HepG2 (cell line): ENCODE measurements at regions not wholly inside any gene's neighbourhood (a gene's known extent, or its start where the extent isn't known, plus 50 kb on each side); places are given as distances from the start of the nearest gene placed in this dataset.

Experiments used
- ATAC-seq: fragments of 200-7000 bp; cut with Tn5 transposase; 3 replicates; pipeline ENCODE4 v1.9.1; 2020; ENCODE audit warnings: mild to moderate bottlenecking, moderate library complexity
- BruUV-seq: library from RNA; stranded (reverse); fragments of 400-500 nt; replicated peaks from 2 replicates; lab custom pipeline; 2021; lab: Mats Ljungman, UMichigan
- CTCF ChIA-PET: fragments of 300-600 bp; formaldehyde crosslinking; extraction: SDS; loops from one replicate; lab custom pipeline; 2021; ENCODE audit warnings: low total read pairs, inconsistent platforms, low intra/inter-chr PET ratio; lab: Yijun Ruan, JAX
- POLR2A ChIA-PET: fragments of 350-600 bp; sonication (Branson Sonifier 250); formaldehyde crosslinking; loops from one replicate; lab custom pipeline; 2020; ENCODE audit warnings: antibody characterized with exemption, inconsistent platforms; lab: Yijun Ruan, JAX
- DNase-seq: peaks from one replicate; pipeline ENCODE4 v3.0.0-alpha.2; 2015; ENCODE audit warnings: low spot score
- FAIRE-seq: peaks from 3 replicates; lab custom pipeline; 2011; peaks lifted over from hg19 to GRCh38; lab: Jason Lieb, UNC
- H2AFZ ChIP-seq: one replicate; pipeline ENCODE4 v1.6.1; 2011; ENCODE audit warnings: low read length, inconsistent platforms
- H3K27ac ChIP-seq: fragments of 300-600 bp; 3 replicates; pipeline ENCODE4 v1.8.0; 2011; ENCODE audit warnings: mixed run types, mild to moderate bottlenecking, mixed read lengths, low read length, inconsistent platforms; ENCODE audit not compliant: insufficient read depth; ENCODE audit errors: extremely low read length
- H3K27me3 ChIP-seq, 2 experiments: fragments of 200-600 bp in 1 of 2; 2 replicates in 1 of 2; 3 replicates in 1 of 2; pipeline versions ENCODE4 v1.6.0 to v1.8.0; 2011; ENCODE audit warnings: low read length in 2 of 2, mild to moderate bottlenecking in 2 of 2, moderate library complexity in 2 of 2, inconsistent platforms in 1 of 2; ENCODE audit not compliant: insufficient read depth in 2 of 2, control insufficient read depth in 1 of 2
- H3K36me3 ChIP-seq, 2 experiments: fragments of 200-600 bp in 1 of 2; replicated peaks in 1 of 2; 2 replicates in 1 of 2; 3 replicates in 1 of 2; pipeline versions ENCODE4 v1.5.1 to v1.8.0; 2011; ENCODE audit warnings: low read length in 2 of 2, inconsistent platforms in 1 of 2; ENCODE audit not compliant: insufficient read depth in 2 of 2, control insufficient read depth in 1 of 2
- H3K4me1 ChIP-seq: 2 replicates; pipeline ENCODE4 v1.5.1; 2012; ENCODE audit warnings: low read length, inconsistent platforms; ENCODE audit not compliant: insufficient read depth
- H3K4me2 ChIP-seq: 2 replicates; pipeline ENCODE4 v1.6.0; 2011; ENCODE audit warnings: low read depth, low read length, inconsistent platforms
- H3K4me3 ChIP-seq, 3 experiments: fragments of 200-600 bp in 1 of 3; sonication (generic), shearing (Covaris generic) in 1 of 3; replicated peaks in 1 of 3; 2 replicates each; pipeline ENCODE4 v1.5.1; 2011 to 2016; ENCODE audit warnings: low read length in 3 of 3, inconsistent platforms in 2 of 3, low read depth in 2 of 3, mild to moderate bottlenecking in 2 of 3, control low read depth in 1 of 3, mixed read lengths in 1 of 3; ENCODE audit not compliant: insufficient read depth in 1 of 3
- H3K79me2 ChIP-seq: one replicate; pipeline ENCODE4 v1.6.1; 2011; ENCODE audit warnings: low read length, inconsistent platforms; ENCODE audit not compliant: insufficient read depth
- H3K9ac ChIP-seq: 2 replicates; pipeline ENCODE4 v1.6.0; 2011; ENCODE audit warnings: mild to moderate bottlenecking, low read depth, low read length, inconsistent platforms; ENCODE audit not compliant: insufficient read depth
- H3K9me3 ChIP-seq: 2 replicates; pipeline ENCODE4 v1.5.1; 2012; ENCODE audit warnings: mild to moderate bottlenecking, low read length
- H4K20me1 ChIP-seq: 2 replicates; pipeline ENCODE4 v1.6.0; 2011; ENCODE audit warnings: inconsistent platforms, mild to moderate bottlenecking, low read length, moderate library complexity; ENCODE audit not compliant: insufficient read depth
- CEBPB ChIP-seq: IDR thresholded peaks from 2 replicates; pipeline ENCODE4 v1.6.1; 2011; ENCODE audit warnings: low read depth, low read length, improper control_type of control experiment, borderline replicate concordance
- IRX3 ChIP-seq: sonication (generic); formaldehyde crosslinking; IDR thresholded peaks from 2 replicates; pipeline ENCODE4 v1.8.1; 2023; ENCODE audit warnings: mild to moderate bottlenecking, low read depth, missing genetic modification reagents, borderline replicate concordance
- NFE2L1 ChIP-seq: sonication (generic); formaldehyde crosslinking; IDR thresholded peaks from 2 replicates; pipeline ENCODE4 v1.4.0; 2020; ENCODE audit warnings: missing genetic modification reagents, mild to moderate bottlenecking, borderline replicate concordance
- POGZ ChIP-seq: sonication (generic); formaldehyde crosslinking; IDR thresholded peaks from 2 replicates; pipeline ENCODE4 v1.4.0; 2020; ENCODE audit warnings: mild to moderate bottlenecking, missing genetic modification reagents
- SNAPC2 ChIP-seq: sonication (generic); formaldehyde crosslinking; IDR thresholded peaks from 2 replicates; pipeline ENCODE4 v1.8.1; 2022; ENCODE audit warnings: mild to moderate bottlenecking, missing genetic modification reagents
- ZKSCAN5 ChIP-seq: sonication (generic); formaldehyde crosslinking; IDR thresholded peaks from 2 replicates; pipeline ENCODE4 v1.5.1; 2020; ENCODE audit warnings: mild to moderate bottlenecking, missing genetic modification reagents
- ZNF251 ChIP-seq: sonication (generic); formaldehyde crosslinking; IDR thresholded peaks from 2 replicates; pipeline ENCODE4 v1.9.0; 2021; ENCODE audit warnings: mild to moderate bottlenecking, missing genetic modification reagents
- ZNF430 ChIP-seq: sonication (generic); formaldehyde crosslinking; IDR thresholded peaks from 2 replicates; pipeline ENCODE4 v1.9.0; 2021; ENCODE audit warnings: mild to moderate bottlenecking, missing genetic modification reagents
- ZNF451 ChIP-seq: sonication (generic); formaldehyde crosslinking; IDR thresholded peaks from 2 replicates; pipeline ENCODE4 v1.5.0; 2020; ENCODE audit warnings: mild to moderate bottlenecking, missing genetic modification reagents
- ZNF460 ChIP-seq: sonication (generic); formaldehyde crosslinking; IDR thresholded peaks from 2 replicates; pipeline ENCODE4 v1.5.1; 2020; ENCODE audit warnings: missing genetic modification reagents, mild to moderate bottlenecking, borderline replicate concordance
- ZNF737 ChIP-seq: sonication (generic); formaldehyde crosslinking; IDR thresholded peaks from 2 replicates; pipeline ENCODE4 v1.5.0; 2020; ENCODE audit warnings: missing genetic modification reagents, mild to moderate bottlenecking, borderline replicate concordance
- ZSCAN25 ChIP-seq: sonication (generic); formaldehyde crosslinking; IDR thresholded peaks from 2 replicates; pipeline ENCODE4 v1.8.0; 2022; ENCODE audit warnings: mild to moderate bottlenecking, missing genetic modification reagents
- WGBS: methylation state at CpG from one replicate; pipeline ENCODE4 v1.1.6; 2017; ENCODE audit warnings: low lambda C conversion rate; 5-methylcytosine and 5-hydroxymethylcytosine counted together
- in situ Hi-C: cut with HindIII; loops from 2 replicates; pipeline ENCODE4 v1.10.0; 2017; ENCODE audit warnings: low pct_unique_long_range_greater_than_20kb; ENCODE audit not compliant: extremely low pct_ligation_motif_present
- intact Hi-C: fragments of 100-400 bp; cut with micrococcal nuclease; formaldehyde crosslinking; loops from one replicate; pipeline ENCODE4 v1.10.0; 2022; ENCODE audit not compliant: unreplicated experiment
- TF ChIP-seq, protein P1 (sequence below): sonication (generic); formaldehyde crosslinking; IDR thresholded peaks from 2 replicates; pipeline ENCODE4 v1.8.0; 2022; ENCODE audit warnings: mild to moderate bottlenecking, missing genetic modification reagents

DNA sequence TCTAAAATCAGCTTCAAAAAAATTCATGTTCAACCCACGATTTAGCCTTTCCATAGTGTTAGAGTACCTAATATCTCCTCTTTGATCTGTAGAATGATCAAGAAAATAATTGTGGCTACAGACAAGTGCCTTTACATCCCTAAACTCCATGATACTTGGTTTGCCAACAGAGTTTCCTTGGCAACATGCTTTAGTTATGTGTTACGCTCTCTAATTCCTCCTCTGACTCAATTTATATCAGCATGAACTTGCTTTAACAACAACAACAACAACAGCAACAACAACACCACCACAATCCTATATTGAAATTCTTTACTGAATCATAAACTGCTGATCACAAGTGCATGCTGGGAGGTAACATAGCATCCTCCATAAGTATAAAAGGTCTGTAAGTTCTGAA is 757.8 kb downstream of the CDH11 start:
- no peak for ATAC-seq
- ChIA-PET CTCF (no interaction called here), POLR2A (no interaction called here)
- Histone ChIP-seq H3K9me3 (peaks cover 17% of the 10 kb centered on the region; the same call in 1 of the 2 replicates), H3K4me1 (no peaks in the 10 kb centered on the region), H4K20me1 (no peaks in the 10 kb centered on the region), H3K79me2 (no peaks in the 10 kb centered on the region), H3K4me3 (no peak overlapping the region), H3K9ac (no peak overlapping the region), H2AFZ (no peak overlapping the region), H3K27me3 (no peaks in the 10 kb centered on the region), H3K27ac (no peak overlapping the region), H3K36me3 (no peaks in the 10 kb centered on the region), H3K4me2 (no peak overlapping the region)
- no TSS peak for BruUV-seq
- no peak for FAIRE-seq
- 23% methylated on average over 2 of the region's 2 CpGs for WGBS
- intact Hi-C loops, result no loop called here
- TF ChIP-seq ZKSCAN5 (no peak), POGZ (CRISPR knock-in tag) (no peak), SNAPC2 (CRISPR knock-in tag) (no peak), ZNF430 (no peak), ZNF460 (CRISPR knock-in tag) (no peak), ZNF737 (CRISPR knock-in tag) (no peak)
- DNase-seq, result no peak
- in situ Hi-C loops, result no loop called here

DNA sequence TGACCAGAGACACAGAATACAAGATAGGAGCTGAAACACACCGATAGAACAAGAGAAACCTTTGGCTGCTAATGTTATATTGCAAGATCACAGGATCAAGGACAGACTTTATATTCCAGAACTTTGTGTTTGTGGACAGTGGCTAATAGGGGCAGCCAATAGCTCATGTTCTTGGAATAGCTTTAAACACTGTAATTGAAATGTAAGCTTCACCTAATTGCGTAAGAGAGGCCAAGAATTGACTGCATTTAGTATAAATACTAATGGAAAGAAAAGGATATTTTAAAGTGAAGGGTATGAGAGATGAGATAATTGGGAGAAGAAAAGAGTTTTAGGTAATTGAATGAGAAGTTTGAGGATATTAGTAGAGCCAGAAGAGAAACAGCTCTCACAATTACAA is 758.8 kb downstream of the CDH11 start:
- CTCF ChIA-PET, result no interaction called here
- Histone ChIP-seq H3K27ac (no peak overlapping the region), H3K4me3 (no peak overlapping the region), H3K36me3 (no peaks in the 10 kb centered on the region), H3K9me3 (peaks cover 17% of the 10 kb centered on the region; the same call in 1 of the 2 replicates), H3K4me1 (no peaks in the 10 kb centered on the region), H3K4me2 (no peak overlapping the region), H3K9ac (no peak overlapping the region), H2AFZ (no peak overlapping the region), H4K20me1 (no peaks in the 10 kb centered on the region), H3K79me2 (no peaks in the 10 kb centered on the region), H3K27me3 (no peaks in the 10 kb centered on the region)
- no TSS peak for BruUV-seq
- POLR2A ChIA-PET, result no interaction called here
- DNase-seq (no peak), FAIRE-seq (no peak), ATAC-seq (no peak)
- in situ Hi-C loops (no loop called here), intact Hi-C loops (no loop called here)
- TF ChIP-seq IRX3 (CRISPR knock-in tag) (no peak), ZSCAN25 (CRISPR knock-in tag) (no peak), CEBPB (peak; percentile 48; the same call in 1 of the 2 replicates), NFE2L1 (CRISPR knock-in tag) (no peak), ZNF251 (CRISPR knock-in tag) (no peak), ZNF451 (CRISPR knock-in tag) (no peak)
- TF ChIP-seq, protein P1, sequence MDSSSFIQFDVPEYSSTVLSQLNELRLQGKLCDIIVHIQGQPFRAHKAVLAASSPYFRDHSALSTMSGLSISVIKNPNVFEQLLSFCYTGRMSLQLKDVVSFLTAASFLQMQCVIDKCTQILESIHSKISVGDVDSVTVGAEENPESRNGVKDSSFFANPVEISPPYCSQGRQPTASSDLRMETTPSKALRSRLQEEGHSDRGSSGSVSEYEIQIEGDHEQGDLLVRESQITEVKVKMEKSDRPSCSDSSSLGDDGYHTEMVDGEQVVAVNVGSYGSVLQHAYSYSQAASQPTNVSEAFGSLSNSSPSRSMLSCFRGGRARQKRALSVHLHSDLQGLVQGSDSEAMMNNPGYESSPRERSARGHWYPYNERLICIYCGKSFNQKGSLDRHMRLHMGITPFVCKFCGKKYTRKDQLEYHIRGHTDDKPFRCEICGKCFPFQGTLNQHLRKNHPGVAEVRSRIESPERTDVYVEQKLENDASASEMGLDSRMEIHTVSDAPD (CRISPR knock-in tag), result no peak
- 15% methylated on average over 2 of the region's 2 CpGs for WGBS
